ENCODE measurements at regions not wholly inside any gene's neighbourhood (a gene's known extent, or its start where the extent isn't known, plus 50 kb on each side); places are given as distances from the start of the nearest gene placed in this dataset.

DNA sequence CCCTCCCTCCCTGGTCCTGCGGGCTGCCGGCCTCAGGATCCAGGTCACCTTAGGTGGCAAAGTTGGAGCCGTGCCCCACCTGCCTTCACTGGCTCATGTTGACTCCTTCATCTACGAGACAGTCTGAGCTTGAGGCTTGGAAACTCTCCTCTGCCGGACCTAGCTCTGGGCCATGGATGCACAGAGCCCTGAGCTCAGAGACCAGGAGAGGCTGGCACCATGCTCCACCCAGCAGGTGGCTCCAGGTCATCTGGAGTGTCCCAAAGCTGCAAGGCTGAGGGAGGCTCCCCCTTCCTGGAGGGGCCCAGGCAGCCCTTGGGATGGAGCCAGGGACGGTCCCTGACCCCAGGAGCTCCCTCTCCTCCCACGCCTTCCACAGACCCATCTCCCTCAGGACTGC lies 81.3 kb downstream of the PDGFA start:
- DNase-seq (ENCODE audit: low read depth in 2 of 2): no peak

DNA sequence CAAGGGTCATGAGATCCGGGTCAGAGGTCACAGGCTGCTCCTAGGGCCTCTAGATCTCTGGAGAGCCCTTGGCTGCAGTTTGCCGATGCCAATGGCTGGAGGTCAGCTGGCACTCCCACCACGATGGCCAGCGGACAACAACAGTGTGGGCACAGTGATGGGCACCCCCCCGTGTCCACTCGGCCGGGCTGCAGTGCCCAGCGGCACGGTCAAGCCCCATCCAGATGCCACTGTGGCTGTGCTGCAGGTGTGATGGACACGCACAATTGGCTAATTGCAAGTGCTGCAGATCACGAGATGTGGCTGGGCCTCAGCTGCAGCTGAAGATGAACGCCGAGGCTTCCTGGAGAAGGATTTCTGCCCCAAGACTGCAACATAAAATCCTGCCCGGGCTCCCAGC lies 80.7 kb downstream of the PDGFA start:
- no peak for DNase-seq (ENCODE audit: low read depth in 2 of 2)

DNA sequence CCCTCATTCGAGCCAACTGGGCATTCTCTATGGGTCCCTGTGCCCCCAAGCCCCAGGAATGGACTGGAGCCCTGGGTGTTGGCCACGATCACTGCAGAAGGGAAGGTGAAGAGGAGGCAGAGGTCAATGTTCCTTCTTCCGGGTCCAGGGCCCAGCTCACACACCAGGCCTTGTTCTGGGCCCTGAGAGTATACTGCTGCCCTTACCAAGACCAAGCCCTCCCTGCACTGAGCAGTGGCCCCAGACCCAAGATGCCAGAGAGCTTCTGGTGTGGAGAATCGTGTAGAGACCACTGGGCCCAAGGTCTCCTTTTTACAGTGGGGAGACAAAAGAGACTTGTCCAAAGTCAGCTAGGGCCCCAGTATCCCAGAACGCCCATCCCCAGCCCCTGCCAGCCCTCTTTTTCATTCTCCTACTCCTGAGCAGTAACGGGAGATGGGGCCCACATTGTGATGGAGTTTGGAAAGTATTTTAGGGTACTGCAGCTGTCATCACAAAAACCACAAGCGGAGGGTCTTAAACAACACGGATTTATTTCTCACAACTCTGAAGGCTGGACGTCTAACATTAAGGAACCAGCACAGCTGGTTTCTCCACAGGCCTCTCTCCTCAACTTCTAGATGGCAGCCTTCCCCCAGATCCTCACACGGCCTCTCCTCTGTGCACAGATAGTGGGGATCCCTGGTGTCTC lies 79.4 kb downstream of the PDGFA start:
- DNase-seq (ENCODE audit: low read depth in 2 of 2): no peak

DNA sequence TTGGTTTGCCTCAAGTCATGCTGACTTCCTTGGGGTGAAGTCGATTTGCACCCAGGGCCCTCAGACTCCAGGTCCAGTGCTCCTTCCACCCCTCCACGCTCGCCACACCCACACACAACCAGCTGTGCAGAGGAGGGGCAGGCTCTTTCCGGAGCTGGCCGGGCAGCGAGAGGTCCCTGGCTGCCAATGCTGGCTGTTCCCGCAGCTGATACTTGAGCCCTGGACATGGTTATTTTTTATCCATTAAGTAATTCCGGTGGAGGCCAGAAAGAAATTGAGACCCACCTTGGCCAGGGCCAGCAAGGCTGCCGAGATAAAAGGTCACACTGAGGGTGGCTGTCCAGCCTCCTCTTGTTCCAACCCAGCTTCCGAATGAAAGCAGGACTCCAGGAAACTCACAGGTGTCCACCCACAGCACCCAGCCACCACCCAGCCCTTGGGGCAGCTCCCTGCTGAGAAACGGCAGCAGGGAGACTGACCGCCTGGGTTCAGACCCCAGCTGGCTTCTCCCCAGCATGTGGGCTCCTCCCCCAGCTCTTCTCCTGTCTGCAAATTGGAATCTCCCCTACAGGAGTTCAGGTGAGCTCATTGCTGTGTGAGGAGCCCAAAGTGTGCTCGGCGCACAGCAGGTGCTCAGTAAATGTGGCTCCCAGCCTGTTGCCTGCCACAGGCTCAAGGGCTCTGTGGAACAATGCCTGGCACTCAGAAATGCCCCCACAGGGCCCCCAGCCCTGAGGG lies 77.8 kb downstream of the PDGFA start:
- DNase-seq (ENCODE audit: low read depth in 2 of 2): no peak

DNA sequence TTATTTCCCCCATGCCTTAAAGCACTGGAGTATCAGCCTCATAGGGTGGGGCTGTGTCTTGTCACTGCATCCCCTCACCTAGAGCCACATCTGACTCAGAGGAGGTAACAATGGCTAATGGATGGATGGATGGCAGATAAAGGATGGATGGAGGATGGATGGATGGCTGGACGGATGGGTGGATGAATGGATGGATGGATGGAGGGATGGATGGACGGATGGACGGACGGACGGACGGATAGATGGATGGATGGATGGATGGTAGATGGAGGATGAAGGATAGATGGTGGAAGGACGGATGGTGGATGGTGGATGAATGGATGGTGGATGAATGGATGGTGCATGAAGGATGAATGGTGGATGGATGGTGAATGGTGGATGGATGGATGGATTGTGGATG lies 77.2 kb downstream of the PDGFA start:
- no peak for DNase-seq (ENCODE audit: low read depth in 2 of 2)

DNA sequence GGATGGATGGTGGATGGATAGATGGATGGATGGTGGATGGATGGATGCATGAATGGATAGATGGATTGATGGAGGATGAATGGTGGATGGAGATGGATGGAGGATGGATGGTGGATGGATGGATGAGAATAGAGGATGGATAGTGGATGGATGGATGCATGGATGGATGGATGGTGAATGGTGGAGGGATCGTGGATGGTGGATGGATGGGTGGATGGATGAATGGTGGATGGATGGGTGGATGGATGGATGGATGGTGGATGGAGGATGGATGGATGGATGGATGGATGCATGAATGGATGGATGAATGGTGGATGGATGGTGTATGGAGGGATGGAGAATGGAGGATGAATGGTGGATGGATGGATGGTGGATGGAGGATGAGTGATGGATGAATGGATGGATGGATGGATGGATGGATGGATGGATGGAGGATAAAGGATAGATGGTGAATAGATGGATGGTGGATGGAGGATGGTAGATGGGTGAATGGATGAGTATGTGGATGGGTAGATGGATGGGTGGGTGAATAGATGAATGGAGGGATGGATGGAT lies 76.3 kb downstream of the PDGFA start:
- no peak for DNase-seq (ENCODE audit: low read depth in 2 of 2)

DNA sequence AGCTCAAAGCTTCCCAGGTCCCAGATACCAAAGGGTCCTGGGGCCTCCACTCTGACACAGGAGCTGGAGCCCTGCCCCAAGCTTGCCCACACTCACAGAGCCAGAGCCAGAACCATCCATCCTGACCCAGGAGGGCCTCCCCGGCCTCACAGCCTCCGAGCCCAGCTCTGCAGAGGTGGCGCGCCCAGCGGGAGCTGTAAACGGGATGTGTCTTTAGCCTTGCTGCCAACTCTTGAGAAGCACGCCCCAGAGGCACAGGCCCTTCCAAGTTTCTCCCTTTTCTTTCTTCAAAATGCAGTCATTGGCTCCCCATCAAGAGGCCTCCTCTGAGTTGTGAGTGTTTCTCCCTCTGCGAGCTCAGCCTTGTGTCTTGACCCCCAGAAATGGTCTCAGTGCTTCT lies 75.0 kb downstream of the PDGFA start:
- no peak for DNase-seq (ENCODE audit: low read depth in 2 of 2)

DNA sequence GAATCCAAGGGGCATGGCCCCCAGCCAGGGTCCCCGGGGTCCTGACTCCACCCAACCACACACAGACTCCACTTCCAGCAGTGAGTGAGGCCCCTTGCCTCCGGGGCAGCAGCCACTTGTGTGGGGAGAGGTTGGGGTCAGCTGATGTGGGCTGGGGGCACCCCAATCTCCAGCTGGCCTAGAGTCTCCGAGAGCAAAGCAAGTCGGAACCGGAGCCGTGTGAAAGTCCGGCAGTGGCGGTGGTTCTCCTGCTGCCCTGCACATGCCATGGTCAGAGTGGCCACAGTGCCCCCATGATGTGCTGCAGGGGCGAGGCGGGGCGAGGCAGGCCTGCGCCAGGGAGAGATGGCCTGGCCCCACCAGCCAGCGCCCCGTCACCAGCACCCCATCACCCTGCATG lies 74.6 kb downstream of the PDGFA start:
- no peak for DNase-seq (ENCODE audit: low read depth in 2 of 2)

DNA sequence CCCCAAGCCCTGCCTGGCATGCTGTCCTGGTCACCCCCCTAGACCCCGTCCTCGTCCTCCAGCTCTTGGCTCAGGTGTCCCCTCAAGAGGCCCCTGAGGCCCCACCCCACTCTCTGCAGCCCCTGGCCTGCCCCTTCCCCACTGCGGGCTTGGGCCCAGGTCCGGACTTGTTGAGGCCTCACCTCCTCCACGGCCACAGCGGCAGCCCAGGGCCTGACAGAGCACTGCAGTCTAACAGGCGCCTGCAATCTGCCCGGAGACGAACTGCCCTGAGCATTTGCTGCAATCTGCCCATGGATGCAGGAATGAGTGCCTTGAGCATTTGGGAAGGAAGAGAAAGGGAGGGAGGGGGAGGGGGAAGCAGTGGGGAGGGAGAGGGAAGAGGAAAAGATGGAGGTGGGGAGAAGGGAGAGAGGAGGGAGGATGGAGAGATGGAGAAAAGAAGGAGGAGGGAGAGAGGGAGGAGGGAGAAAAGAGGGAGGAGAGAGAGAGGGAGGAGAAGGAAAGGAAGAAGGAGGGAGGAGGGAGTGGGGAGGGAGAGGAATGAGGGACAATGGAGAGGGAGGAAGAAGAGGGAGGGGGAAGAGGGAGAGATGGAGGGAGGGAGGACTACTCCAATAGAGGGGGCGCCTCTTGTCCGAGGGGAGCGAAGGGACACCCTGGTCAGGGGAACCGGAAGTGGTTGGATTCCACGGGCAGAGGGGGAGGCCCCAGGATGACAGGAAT lies 73.9 kb downstream of the PDGFA start:
- DNase-seq (ENCODE audit: low read depth in 2 of 2): no peak

DNA sequence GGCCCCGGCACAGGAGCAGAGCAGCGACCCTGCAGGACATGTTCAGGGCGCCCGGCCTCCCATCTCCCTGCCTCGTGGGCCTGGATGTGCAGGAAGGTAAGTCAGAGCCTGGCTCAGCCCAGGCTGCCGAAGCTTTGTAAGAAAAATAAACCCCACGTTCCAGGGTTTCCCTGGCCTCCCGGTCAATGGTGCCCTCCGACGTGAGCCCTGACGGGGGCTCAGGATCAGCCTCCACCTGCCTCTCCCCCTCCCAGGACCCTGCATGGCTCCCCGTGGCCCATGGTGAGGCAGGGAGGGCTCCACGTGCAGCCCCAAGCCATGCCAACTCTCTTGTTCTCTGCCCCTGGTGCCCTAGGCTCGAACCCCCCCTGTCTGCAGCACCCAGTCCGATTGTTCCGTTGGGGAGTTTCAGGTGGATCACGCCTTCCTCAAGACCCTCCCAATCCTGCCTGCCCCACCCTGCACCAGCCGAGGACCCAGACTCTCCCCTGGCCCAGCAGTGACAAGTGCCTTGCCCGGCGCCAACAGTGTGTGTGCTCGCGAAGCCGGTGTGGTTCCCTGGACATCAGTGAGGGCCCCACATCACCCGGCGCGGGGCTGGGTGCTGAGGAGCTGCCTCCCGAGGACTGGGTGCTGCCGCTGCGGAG lies 73.2 kb downstream of the PDGFA start:
- DNase-seq (ENCODE audit: low read depth in 2 of 2): no peak

All from stimulated activated CD4-positive, alpha-beta T cell treated with anti-CD3 and anti-CD28 coated beads, Interleukin-1b, Interleukin-23, amount 100 ng/mL, for 4 hours (primary cell).